ENCODE measurements at regions not wholly inside any gene's neighbourhood (a gene's known extent, or its start where the extent isn't known, plus 50 kb on each side); places are given as distances from the start of the nearest gene placed in this dataset.

DNA sequence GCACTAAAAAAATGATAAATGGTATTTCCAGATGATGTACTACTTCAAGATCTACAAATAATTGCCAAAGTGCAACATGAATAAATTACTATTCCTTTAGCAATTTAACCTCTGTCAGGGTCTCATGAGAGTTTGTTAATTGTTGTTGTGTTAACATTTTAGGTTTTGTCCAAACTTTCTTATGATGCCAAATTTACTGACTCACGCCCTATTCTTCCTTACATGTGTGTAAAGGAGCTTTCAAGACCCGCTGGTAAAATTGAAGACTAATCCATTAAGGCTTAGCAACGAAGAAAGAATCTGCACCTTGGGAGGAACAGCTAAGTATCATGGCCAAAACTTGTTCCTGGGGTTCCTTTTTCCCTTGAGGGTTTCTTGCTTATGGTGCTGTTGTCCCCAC lies 252.7 kb upstream of the JADE1 start (continued):
- TF ChIP-seq, protein P1, sequence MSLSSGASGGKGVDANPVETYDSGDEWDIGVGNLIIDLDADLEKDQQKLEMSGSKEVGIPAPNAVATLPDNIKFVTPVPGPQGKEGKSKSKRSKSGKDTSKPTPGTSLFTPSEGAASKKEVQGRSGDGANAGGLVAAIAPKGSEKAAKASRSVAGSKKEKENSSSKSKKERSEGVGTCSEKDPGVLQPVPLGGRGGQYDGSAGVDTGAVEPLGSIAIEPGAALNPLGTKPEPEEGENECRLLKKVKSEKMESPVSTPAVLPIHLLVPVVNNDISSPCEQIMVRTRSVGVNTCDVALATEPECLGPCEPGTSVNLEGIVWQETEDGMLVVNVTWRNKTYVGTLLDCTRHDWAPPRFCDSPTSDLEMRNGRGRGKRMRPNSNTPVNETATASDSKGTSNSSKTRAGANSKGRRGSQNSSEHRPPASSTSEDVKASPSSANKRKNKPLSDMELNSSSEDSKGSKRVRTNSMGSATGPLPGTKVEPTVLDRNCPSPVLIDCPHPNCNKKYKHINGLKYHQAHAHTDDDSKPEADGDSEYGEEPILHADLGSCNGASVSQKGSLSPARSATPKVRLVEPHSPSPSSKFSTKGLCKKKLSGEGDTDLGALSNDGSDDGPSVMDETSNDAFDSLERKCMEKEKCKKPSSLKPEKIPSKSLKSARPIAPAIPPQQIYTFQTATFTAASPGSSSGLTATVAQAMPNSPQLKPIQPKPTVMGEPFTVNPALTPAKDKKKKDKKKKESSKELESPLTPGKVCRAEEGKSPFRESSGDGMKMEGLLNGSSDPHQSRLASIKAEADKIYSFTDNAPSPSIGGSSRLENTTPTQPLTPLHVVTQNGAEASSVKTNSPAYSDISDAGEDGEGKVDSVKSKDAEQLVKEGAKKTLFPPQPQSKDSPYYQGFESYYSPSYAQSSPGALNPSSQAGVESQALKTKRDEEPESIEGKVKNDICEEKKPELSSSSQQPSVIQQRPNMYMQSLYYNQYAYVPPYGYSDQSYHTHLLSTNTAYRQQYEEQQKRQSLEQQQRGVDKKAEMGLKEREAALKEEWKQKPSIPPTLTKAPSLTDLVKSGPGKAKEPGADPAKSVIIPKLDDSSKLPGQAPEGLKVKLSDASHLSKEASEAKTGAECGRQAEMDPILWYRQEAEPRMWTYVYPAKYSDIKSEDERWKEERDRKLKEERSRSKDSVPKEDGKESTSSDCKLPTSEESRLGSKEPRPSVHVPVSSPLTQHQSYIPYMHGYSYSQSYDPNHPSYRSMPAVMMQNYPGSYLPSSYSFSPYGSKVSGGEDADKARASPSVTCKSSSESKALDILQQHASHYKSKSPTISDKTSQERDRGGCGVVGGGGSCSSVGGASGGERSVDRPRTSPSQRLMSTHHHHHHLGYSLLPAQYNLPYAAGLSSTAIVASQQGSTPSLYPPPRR (CRISPR knock-in tag; IDR thresholded peaks at IDR 0.05; ENCODE audit: borderline replicate concordance) = no peak
- TF ChIP-seq SMAD2 (IDR thresholded peaks at IDR 0.05; ENCODE audit: low read depth, low read length) (no peak), ATF7 (IDR thresholded peaks at IDR 0.05) (no peak)

DNA sequence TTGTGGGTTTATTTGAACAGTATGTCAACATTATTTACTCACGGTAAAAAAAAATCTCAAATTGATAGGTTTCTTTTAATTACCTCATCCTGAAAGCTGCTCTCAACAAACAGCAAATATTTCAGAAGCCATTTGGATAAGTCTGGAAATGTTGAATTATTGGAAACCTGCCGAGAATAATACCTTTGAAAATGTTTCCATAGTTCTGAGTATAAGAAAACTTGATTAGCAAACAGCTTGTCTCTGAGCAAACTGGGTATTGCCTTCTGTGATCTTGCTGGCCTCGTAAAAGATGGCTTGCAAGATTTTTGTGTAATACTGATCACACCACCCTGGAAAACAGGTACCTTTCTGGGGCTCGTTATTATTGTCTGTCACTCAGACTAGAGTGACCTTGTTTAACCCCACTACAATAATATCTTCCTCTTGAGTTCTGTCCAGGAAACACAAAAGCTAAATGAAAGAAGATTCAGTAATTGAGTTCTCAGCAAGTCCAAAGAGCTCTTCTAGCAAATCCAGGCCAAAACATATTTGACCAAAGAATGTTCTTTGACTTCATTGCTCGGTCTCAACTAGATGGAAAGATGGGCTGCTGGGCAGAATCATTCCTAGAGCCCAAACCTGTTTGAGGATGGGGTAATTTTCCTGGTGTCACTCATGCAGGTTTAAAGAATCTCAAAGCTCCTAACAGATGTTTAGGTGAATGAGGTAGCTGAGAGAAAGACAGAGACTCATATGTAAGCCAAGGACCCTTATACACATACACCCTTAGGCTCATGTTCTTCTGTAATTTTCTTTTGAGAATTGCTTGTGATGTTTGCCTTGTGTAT lies 255.6 kb upstream of the JADE1 start:
- DNase-seq (ENCODE audit: extremely low read depth in 1 of 4, low spot score in 3 of 4) (no peak), FAIRE-seq (peak; percentile 65), ATAC-seq (peak; percentile 18; the same call in 2 of the 3 replicates)
- peak overlapping the region in 1 of 2 experiments; percentile 73; a peak in 2 of 4 replicates for H3K9ac ChIP-seq (ENCODE audit: insufficient read depth in 1 of 2, low read depth in 2 of 2, low read length in 2 of 2)
- no peaks in the 10 kb centered on the region for H3K9me3 ChIP-seq (replicated peaks; ENCODE audit: control insufficient read depth, insufficient read depth, low read depth, low read length)
- CTCF ChIA-PET (ENCODE audit: low intra/inter-chr PET ratio) = no interaction called here
- 19% methylated on average over 5 of the region's 5 CpGs for WGBS (ENCODE audit: insufficient coverage, low coverage, missing lambda C conversion rate)
- no peaks in the 10 kb centered on the region for H3K9me1 ChIP-seq (ENCODE audit: control insufficient read depth, insufficient read depth, low read length)
- H4K20me1 ChIP-seq (replicated peaks; ENCODE audit: control insufficient read depth, insufficient read depth, low read length) = no peaks in the 10 kb centered on the region
- TSS peak; percentile 62 for BruUV-seq (replicated peaks)
- in situ Hi-C loops (cut with MboI) (no loop called here), intact Hi-C loops (cut with micrococcal nuclease) (loop anchor here (1.0 to 10.0 kb wide), 3 partner anchors 37 to 269 kb away; partner anchors contain the start of gene PGRMC2)
- peak overlapping the region; percentile 85; the same call in 1 of the 2 replicates for H3K4me2 ChIP-seq (ENCODE audit: insufficient read depth, low read length)
- peak overlapping the region; percentile 39; the same call in 1 of the 2 replicates for H3K4me3 ChIP-seq
- H3K79me2 ChIP-seq (ENCODE audit: control insufficient read depth, insufficient read depth, low read length) = no peaks in the 10 kb centered on the region
- peaks cover 6 to 12% of the 10 kb centered on the region in 2 experiments; a peak in 3 of 5 replicates for H3K4me1 ChIP-seq (replicated peaks in 1 of 2; ENCODE audit: control insufficient read depth in 2 of 2, insufficient read depth in 2 of 2, low read length in 2 of 2)
- no peaks in the 10 kb centered on the region for H3K36me3 ChIP-seq (ENCODE audit: control insufficient read depth, insufficient read depth, low read length)
- H3K27ac ChIP-seq (ENCODE audit: extremely low read depth, low read depth, low read length) = peak overlapping the region; percentile 85; the same call in 2 of the 3 replicates
- POLR2A ChIA-PET = interaction anchor here (0.6 to 2.7 kb wide), 15 partner anchors 9 to 543 kb away, joined by 3 to 22 read pairs (median 5); partner anchors contain the start of gene JADE1
- no peaks in the 10 kb centered on the region for H3K27me3 ChIP-seq (ENCODE audit: control insufficient read depth in 2 of 2, insufficient read depth in 2 of 2, low read length in 2 of 2)
- peak overlapping the region; percentile 99 for H2AFZ ChIP-seq (ENCODE audit: low read depth, low read length)
- TF ChIP-seq, protein P2, sequence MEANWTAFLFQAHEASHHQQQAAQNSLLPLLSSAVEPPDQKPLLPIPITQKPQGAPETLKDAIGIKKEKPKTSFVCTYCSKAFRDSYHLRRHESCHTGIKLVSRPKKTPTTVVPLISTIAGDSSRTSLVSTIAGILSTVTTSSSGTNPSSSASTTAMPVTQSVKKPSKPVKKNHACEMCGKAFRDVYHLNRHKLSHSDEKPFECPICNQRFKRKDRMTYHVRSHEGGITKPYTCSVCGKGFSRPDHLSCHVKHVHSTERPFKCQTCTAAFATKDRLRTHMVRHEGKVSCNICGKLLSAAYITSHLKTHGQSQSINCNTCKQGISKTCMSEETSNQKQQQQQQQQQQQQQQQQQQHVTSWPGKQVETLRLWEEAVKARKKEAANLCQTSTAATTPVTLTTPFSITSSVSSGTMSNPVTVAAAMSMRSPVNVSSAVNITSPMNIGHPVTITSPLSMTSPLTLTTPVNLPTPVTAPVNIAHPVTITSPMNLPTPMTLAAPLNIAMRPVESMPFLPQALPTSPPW (CRISPR knock-in tag; IDR thresholded peaks at IDR 0.05) = no peak
- TF ChIP-seq, protein P3, sequence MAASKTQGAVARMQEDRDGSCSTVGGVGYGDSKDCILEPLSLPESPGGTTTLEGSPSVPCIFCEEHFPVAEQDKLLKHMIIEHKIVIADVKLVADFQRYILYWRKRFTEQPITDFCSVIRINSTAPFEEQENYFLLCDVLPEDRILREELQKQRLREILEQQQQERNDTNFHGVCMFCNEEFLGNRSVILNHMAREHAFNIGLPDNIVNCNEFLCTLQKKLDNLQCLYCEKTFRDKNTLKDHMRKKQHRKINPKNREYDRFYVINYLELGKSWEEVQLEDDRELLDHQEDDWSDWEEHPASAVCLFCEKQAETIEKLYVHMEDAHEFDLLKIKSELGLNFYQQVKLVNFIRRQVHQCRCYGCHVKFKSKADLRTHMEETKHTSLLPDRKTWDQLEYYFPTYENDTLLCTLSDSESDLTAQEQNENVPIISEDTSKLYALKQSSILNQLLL (CRISPR knock-in tag; IDR thresholded peaks at IDR 0.05; ENCODE audit: borderline replicate concordance) = no peak
- TF ChIP-seq LARP7 (IDR thresholded peaks at IDR 0.05) = 0 out of 2 replicates have a peak, but pooled peaks have one; percentile 14
- no peak for TF ChIP-seq RCOR1 (IDR thresholded peaks at IDR 0.05; ENCODE audit: borderline replicate concordance in 1 of 2, low read depth in 2 of 2, low read length in 2 of 2)
- TF ChIP-seq FIP1L1 (IDR thresholded peaks at IDR 0.05; ENCODE audit: low read depth, low read length, poor library complexity, severe bottlenecking) = no peak
